GM12864 (cell line): ENCODE measurements at regions not wholly inside any gene's neighbourhood (a gene's known extent, or its start where the extent isn't known, plus 50 kb on each side); places are given as distances from the start of the nearest gene placed in this dataset.

ENCODE experiments used
- DNase-seq: peaks from one replicate; pipeline ENCODE4 v3.0.0-alpha.2; 2011; ENCODE audit warnings: low read depth
- H3K4me3 ChIP-seq: 2 replicates; pipeline ENCODE4 v1.5.1; 2011; ENCODE audit warnings: mild to moderate bottlenecking, low read depth, low read length, control low read depth
- TF ChIP-seq, protein P1 (sequence below): IDR thresholded peaks from 2 replicates; pipeline ENCODE4 v1.5.1; 2011; ENCODE audit warnings: low read depth, mild to moderate bottlenecking, moderate library complexity, low read length, control low read depth, inconsistent platforms; ENCODE audit errors: missing control alignments

DNA sequence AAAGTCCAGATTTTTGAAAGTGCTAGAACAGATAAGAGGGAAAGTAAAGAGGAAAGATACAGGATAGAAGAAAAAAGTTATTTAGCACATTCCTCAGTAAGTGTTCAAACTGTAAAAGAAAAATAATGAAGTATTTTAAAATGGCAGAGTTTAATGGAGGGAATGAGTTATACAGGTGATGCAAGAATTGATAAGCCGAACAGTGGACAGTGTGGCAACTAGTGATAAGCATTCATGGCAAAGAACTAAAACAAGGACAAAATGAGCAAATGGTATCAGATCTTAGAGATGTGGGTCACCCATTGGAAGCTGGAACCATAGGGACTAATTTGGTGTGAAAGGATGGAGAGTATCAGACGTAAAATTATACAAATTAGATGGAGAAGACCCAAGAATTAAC is 622.9 kb upstream of the SGO1 start:
- H3K4me3 ChIP-seq = no peak overlapping the region
- DNase-seq = no peak
- TF ChIP-seq, protein P1, sequence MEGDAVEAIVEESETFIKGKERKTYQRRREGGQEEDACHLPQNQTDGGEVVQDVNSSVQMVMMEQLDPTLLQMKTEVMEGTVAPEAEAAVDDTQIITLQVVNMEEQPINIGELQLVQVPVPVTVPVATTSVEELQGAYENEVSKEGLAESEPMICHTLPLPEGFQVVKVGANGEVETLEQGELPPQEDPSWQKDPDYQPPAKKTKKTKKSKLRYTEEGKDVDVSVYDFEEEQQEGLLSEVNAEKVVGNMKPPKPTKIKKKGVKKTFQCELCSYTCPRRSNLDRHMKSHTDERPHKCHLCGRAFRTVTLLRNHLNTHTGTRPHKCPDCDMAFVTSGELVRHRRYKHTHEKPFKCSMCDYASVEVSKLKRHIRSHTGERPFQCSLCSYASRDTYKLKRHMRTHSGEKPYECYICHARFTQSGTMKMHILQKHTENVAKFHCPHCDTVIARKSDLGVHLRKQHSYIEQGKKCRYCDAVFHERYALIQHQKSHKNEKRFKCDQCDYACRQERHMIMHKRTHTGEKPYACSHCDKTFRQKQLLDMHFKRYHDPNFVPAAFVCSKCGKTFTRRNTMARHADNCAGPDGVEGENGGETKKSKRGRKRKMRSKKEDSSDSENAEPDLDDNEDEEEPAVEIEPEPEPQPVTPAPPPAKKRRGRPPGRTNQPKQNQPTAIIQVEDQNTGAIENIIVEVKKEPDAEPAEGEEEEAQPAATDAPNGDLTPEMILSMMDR = no peak

DNA sequence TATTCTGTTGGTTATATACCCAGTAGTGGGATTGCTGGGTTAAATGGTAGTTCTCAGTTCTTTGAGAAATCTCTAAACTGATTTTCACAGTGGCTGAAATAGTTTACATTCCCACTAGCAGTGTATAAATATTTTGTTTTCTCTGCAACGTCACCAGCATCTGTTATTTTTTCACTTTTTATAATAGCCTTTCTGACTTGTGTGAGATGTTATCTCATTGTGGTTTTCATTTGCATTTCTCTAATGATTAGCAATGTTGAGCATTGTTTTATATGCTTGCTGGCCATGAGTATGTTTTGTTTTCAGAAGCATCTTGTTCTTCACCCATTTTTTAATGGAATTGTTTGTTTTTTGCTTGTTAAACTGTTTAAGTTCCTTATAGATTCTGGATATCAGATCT is 612.7 kb upstream of the SGO1 start:
- DNase-seq = no peak
- H3K4me3 ChIP-seq = no peak overlapping the region
- TF ChIP-seq, protein P1 = no peak

DNA sequence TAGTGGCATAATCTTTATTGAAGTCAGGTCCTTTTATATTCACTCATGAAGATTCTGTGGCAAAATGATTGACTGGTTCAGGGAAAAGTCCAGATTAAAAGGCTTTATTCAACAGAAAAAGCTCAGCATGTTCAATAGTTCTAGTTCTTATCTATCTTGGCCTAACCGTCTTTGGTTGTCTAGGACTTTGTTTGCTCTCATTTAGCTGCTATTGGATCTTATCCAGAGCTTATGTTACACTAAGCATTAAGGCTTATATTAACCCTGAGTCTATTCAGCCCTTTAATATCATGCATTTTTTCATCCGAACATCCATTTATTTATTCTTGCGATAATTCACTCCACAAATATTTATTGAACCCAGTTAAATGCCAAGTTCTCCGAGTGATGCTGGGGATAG is 601.0 kb upstream of the SGO1 start:
- no peak overlapping the region for H3K4me3 ChIP-seq
- DNase-seq = no peak
- TF ChIP-seq, protein P1 = no peak

DNA sequence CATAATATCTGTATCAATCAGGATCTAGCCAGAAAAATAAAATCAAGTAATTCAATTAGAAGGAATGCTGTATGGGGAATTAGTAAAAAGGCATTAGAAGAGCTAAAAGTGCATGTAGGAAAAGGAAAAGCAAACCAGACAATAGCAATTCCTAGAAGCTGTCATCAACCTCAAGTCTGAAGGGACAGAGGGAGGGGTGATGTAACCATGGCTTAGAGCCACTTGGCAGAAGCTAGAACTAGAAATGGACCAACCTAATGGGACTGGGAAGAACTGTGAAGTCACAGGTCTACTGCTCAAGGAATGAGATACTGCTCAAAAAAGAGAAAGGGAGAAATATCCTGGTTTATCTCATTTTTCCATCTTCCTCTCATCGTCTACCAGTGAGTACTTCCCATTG is 590.7 kb upstream of the SGO1 start:
- TF ChIP-seq, protein P1 = no peak
- DNase-seq = no peak
- no peak overlapping the region for H3K4me3 ChIP-seq

DNA sequence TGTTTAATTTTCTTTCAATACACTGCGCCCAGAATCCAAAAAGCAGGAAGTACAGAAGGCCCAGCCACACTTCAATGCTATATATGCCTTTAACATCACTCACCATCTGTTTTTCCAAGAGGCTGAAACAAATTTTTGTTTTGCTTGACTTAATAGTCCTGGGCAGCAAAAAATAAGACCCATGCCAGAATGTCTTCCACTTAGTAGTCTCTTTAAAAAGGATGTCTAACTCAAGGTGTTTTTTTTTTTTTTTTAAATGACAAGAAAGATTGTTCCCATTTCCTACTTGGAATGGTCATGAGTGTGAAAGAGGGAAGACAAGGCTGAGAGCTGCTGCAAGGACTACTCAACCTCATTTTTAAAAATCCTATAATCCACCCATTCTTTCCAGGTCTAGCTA is 590.3 kb upstream of the SGO1 start:
- TF ChIP-seq, protein P1 = no peak
- no peak for DNase-seq
- no peak overlapping the region for H3K4me3 ChIP-seq

DNA sequence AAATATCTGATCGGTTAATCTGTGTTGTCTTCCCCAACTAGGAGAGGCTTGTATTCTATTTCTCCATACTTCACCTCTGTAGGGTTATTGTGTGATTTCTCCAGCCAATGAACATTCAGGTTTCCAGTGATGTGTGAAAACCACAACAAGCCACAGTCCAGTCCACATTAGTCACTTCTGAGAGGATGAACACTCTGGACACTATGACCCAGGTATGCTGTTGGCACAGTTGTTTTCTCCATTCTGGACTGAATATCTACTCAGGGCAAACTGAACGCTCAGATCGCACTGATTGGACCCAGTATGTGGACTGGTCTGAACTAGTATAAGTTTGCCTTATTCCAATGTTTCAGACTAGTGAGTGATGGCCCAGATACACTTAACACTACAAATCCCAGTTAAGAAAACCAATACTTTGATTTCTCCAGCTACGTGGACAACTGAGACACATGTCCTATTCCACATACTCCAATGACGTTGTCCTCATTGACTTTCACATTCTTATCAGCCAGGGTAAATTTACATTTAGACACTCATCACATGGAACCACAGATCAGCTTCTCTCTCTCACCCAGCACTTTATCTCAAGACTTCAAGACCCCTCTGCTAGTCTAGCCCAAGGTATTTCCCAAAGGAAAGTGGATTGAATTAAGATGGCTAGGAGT is 587.4 kb upstream of the SGO1 start:
- no peak overlapping the region for H3K4me3 ChIP-seq
- TF ChIP-seq, protein P1 = no peak
- DNase-seq = no peak

DNA sequence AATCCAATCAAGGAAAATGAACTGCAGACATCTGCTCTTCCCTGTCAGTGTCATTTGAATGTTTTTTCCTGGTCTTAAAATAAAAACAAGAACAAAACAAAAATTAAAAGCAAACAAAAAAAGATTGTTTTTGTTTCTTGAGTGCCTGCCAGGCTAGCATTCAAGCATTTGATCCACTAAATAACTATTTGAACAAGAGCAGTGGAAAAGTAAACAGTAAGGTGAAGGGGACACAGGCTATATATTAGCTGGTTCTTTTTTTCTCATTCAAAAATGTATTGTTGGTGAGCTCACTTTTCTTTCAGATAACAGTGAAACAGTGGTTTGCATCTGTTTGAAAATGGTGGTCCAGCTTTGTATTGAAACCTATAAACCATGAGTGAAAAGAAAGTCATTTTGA is 586.9 kb upstream of the SGO1 start:
- no peak overlapping the region for H3K4me3 ChIP-seq
- no peak for DNase-seq
- TF ChIP-seq, protein P1 = no peak
